ENCODE measurements at regions not wholly inside any gene's neighbourhood (a gene's known extent, or its start where the extent isn't known, plus 50 kb on each side); places are given as distances from the start of the nearest gene placed in this dataset.

GRCh38 chr6:15131651-15132061, 114.2 kb upstream of the JARID2 start:
- TF ChIP-seq CTCF (IDR thresholded peaks at IDR 0.05; ENCODE audit: insufficient read depth, low read length, poor library complexity, severe bottlenecking) (no peak), EZH2phosphoT487 (conservative IDR thresholded peaks at IDR 0.05; ENCODE audit: low read length) (no peak)
- Histone ChIP-seq H3K27ac (ENCODE audit: low read depth, low read length) (no peak overlapping the region), H3K9ac (ENCODE audit: low read length) (no peak overlapping the region), H3K4me3 (ENCODE audit: insufficient read depth, low read length, poor library complexity, severe bottlenecking) (no peak overlapping the region), H3K36me3 (ENCODE audit: low read length) (no peaks in the 10 kb centered on the region), H3K4me2 (ENCODE audit: low read depth, low read length, poor library complexity, severe bottlenecking) (no peak overlapping the region), H3F3A (ENCODE audit: insufficient read depth) (no peaks in the 10 kb centered on the region), H3K9me2 (replicated peaks; ENCODE audit: insufficient read depth, low read length) (no peaks in the 10 kb centered on the region), H3K79me2 (ENCODE audit: insufficient read depth, low read length) (no peaks in the 10 kb centered on the region), H3K27me3 (ENCODE audit: low read length) (no peaks in the 10 kb centered on the region), H2AFZ (ENCODE audit: low read depth, low read length, severe bottlenecking) (no peak overlapping the region), H4K20me1 (ENCODE audit: low read depth, low read length) (no peaks in the 10 kb centered on the region), H3K9me3 (ENCODE audit: insufficient read depth, low read length) (no peaks in the 10 kb centered on the region)

- no peak overlapping the region for H3K4me2 ChIP-seq (ENCODE audit: low read depth, low read length, poor library complexity, severe bottlenecking)
- H3K36me3 ChIP-seq (ENCODE audit: low read length) = no peaks in the 10 kb centered on the region
- TF ChIP-seq EZH2phosphoT487 (conservative IDR thresholded peaks at IDR 0.05; ENCODE audit: low read length) (no peak), CTCF (IDR thresholded peaks at IDR 0.05; ENCODE audit: insufficient read depth, low read length, poor library complexity, severe bottlenecking) (no peak)
- no peaks in the 10 kb centered on the region for H3K9me3 ChIP-seq (ENCODE audit: insufficient read depth, low read length)
- no peak overlapping the region for H3K9ac ChIP-seq (ENCODE audit: low read length)
- no peaks in the 10 kb centered on the region for H3K27me3 ChIP-seq (ENCODE audit: low read length)
- no peaks in the 10 kb centered on the region for H3K9me2 ChIP-seq (replicated peaks; ENCODE audit: insufficient read depth, low read length)
- no peaks in the 10 kb centered on the region for H4K20me1 ChIP-seq (ENCODE audit: low read depth, low read length)
- H3K4me3 ChIP-seq (ENCODE audit: insufficient read depth, low read length, poor library complexity, severe bottlenecking) = no peak overlapping the region
- no peak overlapping the region for H3K27ac ChIP-seq (ENCODE audit: low read depth, low read length)
- H3K79me2 ChIP-seq (ENCODE audit: insufficient read depth, low read length) = no peaks in the 10 kb centered on the region
- no peak overlapping the region for H2AFZ ChIP-seq (ENCODE audit: low read depth, low read length, severe bottlenecking)
- H3F3A ChIP-seq (ENCODE audit: insufficient read depth) = no peaks in the 10 kb centered on the region
Measured at GRCh38 chr6:15132167-15132566, 113.7 kb upstream of the JARID2 start.

- H3K27ac ChIP-seq (ENCODE audit: low read depth, low read length) = no peak overlapping the region
- H3K27me3 ChIP-seq (ENCODE audit: low read length) = no peaks in the 10 kb centered on the region
- no peaks in the 10 kb centered on the region for H3K9me2 ChIP-seq (replicated peaks; ENCODE audit: insufficient read depth, low read length)
- no peaks in the 10 kb centered on the region for H4K20me1 ChIP-seq (ENCODE audit: low read depth, low read length)
- TF ChIP-seq CTCF (IDR thresholded peaks at IDR 0.05; ENCODE audit: insufficient read depth, low read length, poor library complexity, severe bottlenecking) = no peak
- TF ChIP-seq EZH2phosphoT487 (conservative IDR thresholded peaks at IDR 0.05; ENCODE audit: low read length) = no peak
- no peak overlapping the region for H3K4me2 ChIP-seq (ENCODE audit: low read depth, low read length, poor library complexity, severe bottlenecking)
- H3F3A ChIP-seq (ENCODE audit: insufficient read depth) = no peaks in the 10 kb centered on the region
- no peaks in the 10 kb centered on the region for H3K79me2 ChIP-seq (ENCODE audit: insufficient read depth, low read length)
- no peak overlapping the region for H3K4me3 ChIP-seq (ENCODE audit: insufficient read depth, low read length, poor library complexity, severe bottlenecking)
- no peaks in the 10 kb centered on the region for H3K36me3 ChIP-seq (ENCODE audit: low read length)
- H2AFZ ChIP-seq (ENCODE audit: low read depth, low read length, severe bottlenecking) = no peak overlapping the region
- H3K9ac ChIP-seq (ENCODE audit: low read length) = no peak overlapping the region
- H3K9me3 ChIP-seq (ENCODE audit: insufficient read depth, low read length) = no peaks in the 10 kb centered on the region
Measured at GRCh38 chr6:15132854-15133670, 112.8 kb upstream of the JARID2 start.
